GM10266 (cell line): ENCODE measurements at regions not wholly inside any gene's neighbourhood (a gene's known extent, or its start where the extent isn't known, plus 50 kb on each side); places are given as distances from the start of the nearest gene placed in this dataset.

Experiments used
- DNase-seq: peaks from one replicate; pipeline ENCODE4 v3.0.0; 2012; ENCODE audit errors: extremely low spot score
- TF ChIP-seq, protein P1 (sequence below): IDR thresholded peaks from 2 replicates; pipeline ENCODE4 v1.5.1; 2012; ENCODE audit warnings: mild to moderate bottlenecking, low read depth; ENCODE audit not compliant: control insufficient read depth, insufficient read depth; ENCODE audit errors: missing control alignments

DNA sequence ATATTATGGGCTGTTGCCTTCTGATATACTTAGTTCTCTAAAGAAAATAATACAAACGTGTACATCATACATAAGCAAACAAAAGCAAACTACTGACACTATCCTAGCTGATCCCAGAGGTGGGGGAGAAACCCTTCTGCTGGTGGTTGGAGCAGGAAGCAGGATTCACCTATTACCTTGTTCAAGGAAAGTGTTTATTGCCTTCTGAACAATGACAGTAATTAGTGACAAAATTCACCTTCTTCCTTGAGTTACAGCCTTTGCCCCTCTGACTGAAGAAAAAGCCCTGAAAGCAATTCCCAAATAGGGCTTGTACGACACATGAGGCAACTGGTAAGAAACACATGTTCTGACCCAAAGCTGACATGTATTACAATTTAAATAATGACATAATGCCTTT, 118.8 kb upstream of the AKR1E2 start:
- TF ChIP-seq, protein P1, sequence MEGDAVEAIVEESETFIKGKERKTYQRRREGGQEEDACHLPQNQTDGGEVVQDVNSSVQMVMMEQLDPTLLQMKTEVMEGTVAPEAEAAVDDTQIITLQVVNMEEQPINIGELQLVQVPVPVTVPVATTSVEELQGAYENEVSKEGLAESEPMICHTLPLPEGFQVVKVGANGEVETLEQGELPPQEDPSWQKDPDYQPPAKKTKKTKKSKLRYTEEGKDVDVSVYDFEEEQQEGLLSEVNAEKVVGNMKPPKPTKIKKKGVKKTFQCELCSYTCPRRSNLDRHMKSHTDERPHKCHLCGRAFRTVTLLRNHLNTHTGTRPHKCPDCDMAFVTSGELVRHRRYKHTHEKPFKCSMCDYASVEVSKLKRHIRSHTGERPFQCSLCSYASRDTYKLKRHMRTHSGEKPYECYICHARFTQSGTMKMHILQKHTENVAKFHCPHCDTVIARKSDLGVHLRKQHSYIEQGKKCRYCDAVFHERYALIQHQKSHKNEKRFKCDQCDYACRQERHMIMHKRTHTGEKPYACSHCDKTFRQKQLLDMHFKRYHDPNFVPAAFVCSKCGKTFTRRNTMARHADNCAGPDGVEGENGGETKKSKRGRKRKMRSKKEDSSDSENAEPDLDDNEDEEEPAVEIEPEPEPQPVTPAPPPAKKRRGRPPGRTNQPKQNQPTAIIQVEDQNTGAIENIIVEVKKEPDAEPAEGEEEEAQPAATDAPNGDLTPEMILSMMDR, result no peak
- no peak for DNase-seq

DNA sequence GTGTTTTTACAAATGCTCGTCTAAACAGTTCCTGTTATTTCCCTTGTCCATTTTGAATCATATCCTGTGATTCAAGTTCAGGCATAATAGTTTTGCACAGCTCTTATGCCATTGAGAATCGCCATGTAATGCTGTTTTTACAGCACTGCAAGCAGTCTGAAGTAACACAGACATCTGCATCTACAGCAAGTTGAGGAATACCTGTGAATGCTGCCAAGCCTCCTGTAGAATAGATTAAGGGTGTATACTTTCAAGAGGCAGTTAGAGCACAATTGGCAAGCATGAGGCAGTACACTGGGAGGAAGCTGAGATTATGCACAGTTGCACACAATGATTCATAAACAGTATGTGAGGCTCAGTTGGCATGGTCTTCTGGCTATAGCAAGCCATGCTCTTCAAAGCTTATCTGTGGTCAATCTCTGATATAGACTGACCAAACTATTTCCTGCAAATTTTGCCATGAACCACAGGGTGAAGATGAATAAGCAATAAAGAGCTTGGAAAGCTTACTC, 121.9 kb upstream of the AKR1E2 start:
- DNase-seq, result no peak
- TF ChIP-seq, protein P1, result no peak

DNA sequence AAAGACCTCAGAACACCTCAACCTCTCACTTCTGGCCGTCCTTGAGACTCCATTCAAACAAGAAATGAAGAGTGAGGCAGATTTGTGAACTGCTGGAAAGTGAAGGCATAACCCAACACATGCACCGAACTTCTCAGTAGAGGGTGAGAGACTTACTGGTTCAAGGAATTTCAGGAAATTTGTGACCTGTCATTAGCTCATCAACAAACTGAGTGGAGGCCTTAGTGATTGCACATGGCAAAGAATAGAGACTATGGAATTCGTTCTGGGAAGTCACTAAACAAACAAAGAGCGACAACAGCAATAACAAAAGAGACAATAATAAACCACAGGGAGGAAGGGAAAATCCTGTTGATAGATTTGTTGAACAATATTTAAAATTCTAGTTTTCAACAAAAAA, 125.0 kb upstream of the AKR1E2 start:
- TF ChIP-seq, protein P1, result no peak
- no peak for DNase-seq

DNA sequence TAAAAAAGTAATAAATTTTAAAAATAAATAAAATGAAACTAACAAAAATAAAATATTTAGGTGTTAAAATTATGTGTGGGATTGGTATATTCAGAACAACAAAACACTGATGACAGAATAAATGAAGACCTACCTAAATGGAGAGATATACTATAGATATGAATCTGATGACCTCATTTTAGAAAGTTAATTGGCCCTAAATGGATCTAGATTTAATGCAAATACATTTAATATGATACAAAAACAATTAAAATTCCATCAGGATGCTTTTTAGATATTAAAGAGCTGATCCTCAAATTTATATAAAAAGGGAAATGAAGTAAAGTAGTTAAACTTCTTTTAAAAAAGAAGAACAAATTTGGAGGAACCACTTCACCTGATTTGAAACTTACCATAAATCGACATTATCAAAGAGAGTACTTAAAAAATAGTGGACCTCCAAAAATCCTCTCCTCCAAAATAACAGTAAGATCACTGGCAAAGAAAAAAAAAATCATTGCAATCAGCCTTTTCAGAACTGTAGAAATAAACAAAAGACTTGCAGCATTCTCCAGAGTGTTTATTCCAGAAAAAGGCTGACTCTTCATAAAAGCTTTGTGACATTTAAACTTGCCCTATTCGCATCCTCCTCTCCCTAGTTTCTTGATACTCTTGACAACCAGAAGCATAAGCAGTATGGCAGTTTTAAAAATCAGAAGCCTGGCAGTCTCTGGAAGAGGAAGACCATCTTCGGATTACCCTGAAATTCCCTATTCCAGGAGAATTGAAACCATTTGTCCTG, 125.9 kb upstream of the AKR1E2 start:
- no peak for DNase-seq
- TF ChIP-seq, protein P1, result no peak

DNA sequence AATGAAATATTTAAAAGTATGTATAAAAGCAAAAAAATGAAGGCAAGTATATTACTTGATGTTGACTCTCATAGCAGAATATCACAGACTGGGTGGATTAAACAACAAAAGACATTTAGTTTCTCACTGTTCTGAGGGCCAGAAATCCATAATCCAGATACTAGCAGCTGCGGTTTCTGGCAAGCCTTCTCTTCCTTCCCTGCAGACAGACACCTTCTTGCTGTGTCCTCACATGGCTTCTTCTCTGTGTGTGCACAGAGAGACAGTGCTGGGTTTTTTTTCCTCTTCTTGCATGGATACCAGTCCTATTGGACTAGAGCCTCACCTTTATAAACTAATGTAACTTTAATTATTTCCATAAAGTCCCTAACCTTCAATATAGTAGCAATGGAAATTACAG, 127.9 kb upstream of the AKR1E2 start:
- no peak for DNase-seq
- TF ChIP-seq, protein P1, result no peak

DNA sequence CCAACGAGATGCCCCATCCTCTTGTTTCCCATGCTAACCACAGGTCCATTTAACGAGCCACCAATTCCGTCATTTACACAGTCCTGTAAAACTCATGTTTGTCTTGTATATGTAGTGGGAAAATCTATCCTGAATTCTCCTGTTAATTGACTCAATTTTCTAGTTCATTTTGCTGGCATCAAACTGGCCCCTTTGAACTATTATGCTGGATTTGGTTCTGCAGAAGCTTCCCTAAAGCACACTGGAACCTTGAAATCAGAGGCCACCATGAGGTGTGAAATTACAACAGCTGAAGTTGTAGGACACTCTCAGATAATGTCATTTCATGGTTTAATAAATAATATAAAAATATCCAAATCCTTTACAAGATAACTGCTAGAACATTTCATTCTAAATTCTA, 129.8 kb upstream of the AKR1E2 start:
- TF ChIP-seq, protein P1, result no peak
- DNase-seq, result no peak

DNA sequence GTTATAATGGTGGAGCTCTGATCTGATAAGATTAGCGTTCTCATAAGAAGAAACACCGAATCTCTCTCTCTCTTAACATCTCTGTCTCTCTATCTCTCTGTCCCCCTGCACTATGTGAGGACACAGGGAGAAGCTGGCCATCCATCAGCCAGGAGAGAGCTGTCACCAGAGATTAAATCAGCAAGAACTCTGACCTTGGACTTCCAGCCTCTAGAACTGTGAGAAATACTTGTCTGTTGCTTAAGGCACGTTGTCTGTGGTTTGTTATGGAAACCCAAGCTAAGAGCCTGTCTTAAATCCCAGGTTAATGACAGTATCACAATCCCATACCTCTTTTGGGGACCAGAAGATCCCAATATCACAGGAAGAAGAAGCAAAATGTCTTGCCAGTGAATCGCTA, 132.0 kb upstream of the AKR1E2 start:
- no peak for DNase-seq
- TF ChIP-seq, protein P1, result no peak
